SJCRH30 (cell line): ENCODE measurements at regions not wholly inside any gene's neighbourhood (a gene's known extent, or its start where the extent isn't known, plus 50 kb on each side); places are given as distances from the start of the nearest gene placed in this dataset.

Source experiments
- DNase-seq, 2 experiments: peaks; one replicate each; pipeline ENCODE4 v3.0.0-alpha.2; 2015 to 2020
- H3K27ac ChIP-seq: fragments of 250-450 bp; sonication (Bioruptor Pico); 2 replicates; pipeline ENCODE4 v1.5.1; 2020; ENCODE audit warnings: mild to moderate bottlenecking, moderate library complexity
- H3K27me3 ChIP-seq: fragments of 250-450 bp; sonication (Bioruptor Pico); 2 replicates; pipeline ENCODE4 v1.5.1; 2020; ENCODE audit warnings: mild to moderate bottlenecking, moderate library complexity
- H3K36me3 ChIP-seq: fragments of 250-450 bp; sonication (Bioruptor Pico); 2 replicates; pipeline ENCODE4 v1.5.1; 2020; ENCODE audit warnings: mild to moderate bottlenecking, moderate library complexity
- H3K4me1 ChIP-seq: fragments of 250-450 bp; sonication (Bioruptor Pico); 2 replicates; pipeline ENCODE4 v1.5.1; 2020; ENCODE audit warnings: mild to moderate bottlenecking, moderate library complexity
- H3K4me3 ChIP-seq: fragments of 250-450 bp; sonication (Bioruptor Pico); 2 replicates; pipeline ENCODE4 v1.5.1; 2020; ENCODE audit warnings: mild to moderate bottlenecking, moderate library complexity
- H3K9me3 ChIP-seq: fragments of 250-450 bp; sonication (Bioruptor Pico); replicated peaks from 2 replicates; pipeline ENCODE4 v1.5.1; 2020; ENCODE audit warnings: mild to moderate bottlenecking, moderate library complexity

DNA sequence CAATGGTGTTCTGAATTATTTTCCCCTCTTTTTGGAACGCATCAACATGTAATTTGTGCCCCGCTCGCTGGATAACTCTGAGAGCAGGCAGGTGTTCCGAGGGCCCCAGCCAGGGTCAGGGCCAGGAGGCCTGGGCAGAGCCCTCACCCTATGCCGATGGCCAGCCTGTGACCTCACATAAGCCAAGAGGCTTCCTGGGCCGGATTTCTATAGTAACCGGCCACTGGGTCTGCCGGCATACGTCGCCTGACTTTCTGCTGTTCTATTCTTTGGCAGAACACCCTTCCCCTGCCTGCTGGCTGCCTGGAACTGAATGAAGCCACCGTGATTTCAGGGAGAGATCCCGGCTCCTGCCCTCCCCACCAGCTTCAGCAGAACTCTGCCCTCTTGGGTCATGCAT, 375.2 kb downstream of the SHANK2 start:
- no peaks in the 10 kb centered on the region for H3K36me3 ChIP-seq
- H3K27ac ChIP-seq, result no peak overlapping the region
- no peaks in the 10 kb centered on the region for H3K4me1 ChIP-seq
- H3K4me3 ChIP-seq, result no peak overlapping the region
- no peak for DNase-seq
- no peaks in the 10 kb centered on the region for H3K9me3 ChIP-seq
- no peaks in the 10 kb centered on the region for H3K27me3 ChIP-seq

DNA sequence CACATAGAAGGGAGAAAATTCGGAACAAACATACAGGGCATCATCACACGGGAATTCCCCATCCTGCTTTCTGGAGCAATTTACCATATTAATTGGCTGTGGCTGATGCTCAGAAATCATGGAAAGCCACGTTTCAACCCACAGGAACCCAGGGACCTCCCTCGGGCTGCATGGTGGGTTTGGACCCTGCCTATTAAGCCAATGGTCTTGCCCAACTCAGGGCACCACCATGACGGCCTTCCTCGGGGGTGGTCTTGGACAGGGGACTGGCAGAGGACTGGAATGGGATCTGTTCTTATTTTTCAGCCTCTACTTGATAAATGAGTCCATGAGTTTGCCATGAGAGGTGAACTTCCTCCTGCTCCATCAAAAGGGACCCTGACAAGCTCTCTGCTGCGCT, 374.0 kb downstream of the SHANK2 start:
- H3K4me1 ChIP-seq, result no peaks in the 10 kb centered on the region
- H3K4me3 ChIP-seq, result no peak overlapping the region
- no peak overlapping the region for H3K27ac ChIP-seq
- H3K36me3 ChIP-seq, result no peaks in the 10 kb centered on the region
- no peaks in the 10 kb centered on the region for H3K9me3 ChIP-seq
- H3K27me3 ChIP-seq, result no peaks in the 10 kb centered on the region
- no peak for DNase-seq

DNA sequence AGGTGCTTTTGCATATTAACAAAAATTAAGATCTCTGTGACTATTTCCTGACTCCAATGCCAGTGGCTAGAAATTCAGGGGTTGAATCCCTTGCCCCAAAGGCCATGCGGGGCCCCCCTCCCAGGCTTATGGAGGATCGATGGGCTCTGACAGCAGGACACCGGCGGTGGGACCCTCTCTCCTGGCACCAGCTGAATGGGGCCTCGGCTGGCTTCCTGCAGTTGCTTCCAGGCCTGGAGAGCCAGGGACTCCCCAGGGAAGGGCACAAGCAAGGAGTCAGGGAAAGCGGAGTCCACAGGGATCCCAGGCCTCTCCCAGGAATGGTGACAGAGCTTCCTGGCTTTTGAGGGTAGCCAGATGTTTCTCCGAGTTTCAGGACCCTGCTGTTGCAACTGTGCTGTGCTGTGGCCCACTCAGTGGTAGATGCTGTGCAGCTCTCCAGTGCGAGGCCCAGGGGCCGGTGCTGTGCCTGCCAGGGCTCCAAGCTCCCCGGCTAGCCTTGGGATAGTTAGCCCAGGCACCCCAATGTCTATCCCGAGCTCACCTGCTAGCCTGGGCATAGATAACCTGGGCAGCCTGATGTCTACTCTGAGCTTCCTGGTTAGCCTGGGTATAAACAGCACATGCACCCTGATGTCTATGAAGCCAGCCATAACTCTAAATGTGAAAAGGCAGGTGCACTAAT, 372.6 kb downstream of the SHANK2 start:
- Histone ChIP-seq H3K27me3 (no peaks in the 10 kb centered on the region), H3K4me3 (no peak overlapping the region), H3K4me1 (no peaks in the 10 kb centered on the region), H3K27ac (no peak overlapping the region), H3K9me3 (no peaks in the 10 kb centered on the region), H3K36me3 (no peaks in the 10 kb centered on the region)
- no peak for DNase-seq

DNA sequence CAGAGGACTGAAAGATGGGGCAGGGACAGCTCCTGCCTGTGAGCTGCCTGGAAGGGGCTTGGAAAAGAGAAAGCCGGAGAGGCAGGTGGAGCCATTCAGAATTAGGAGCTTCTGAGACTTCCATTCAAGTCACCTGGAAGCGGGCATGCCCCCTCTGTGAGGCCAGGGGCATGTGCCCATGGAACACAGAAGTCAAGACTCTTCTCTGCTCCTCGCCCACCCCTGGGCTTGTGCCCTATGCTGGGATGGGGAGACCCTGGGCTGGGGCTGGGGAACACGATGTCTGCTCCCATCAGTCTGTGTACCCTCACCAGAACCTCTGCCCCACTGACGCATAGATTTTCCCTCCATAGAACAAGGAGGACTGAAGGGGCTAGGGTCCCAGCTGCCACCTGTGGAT, 372.0 kb downstream of the SHANK2 start:
- DNase-seq, result no peak
- no peak overlapping the region for H3K4me3 ChIP-seq
- H3K4me1 ChIP-seq, result no peaks in the 10 kb centered on the region
- no peaks in the 10 kb centered on the region for H3K9me3 ChIP-seq
- H3K27ac ChIP-seq, result no peak overlapping the region
- no peaks in the 10 kb centered on the region for H3K27me3 ChIP-seq
- H3K36me3 ChIP-seq, result no peaks in the 10 kb centered on the region

DNA sequence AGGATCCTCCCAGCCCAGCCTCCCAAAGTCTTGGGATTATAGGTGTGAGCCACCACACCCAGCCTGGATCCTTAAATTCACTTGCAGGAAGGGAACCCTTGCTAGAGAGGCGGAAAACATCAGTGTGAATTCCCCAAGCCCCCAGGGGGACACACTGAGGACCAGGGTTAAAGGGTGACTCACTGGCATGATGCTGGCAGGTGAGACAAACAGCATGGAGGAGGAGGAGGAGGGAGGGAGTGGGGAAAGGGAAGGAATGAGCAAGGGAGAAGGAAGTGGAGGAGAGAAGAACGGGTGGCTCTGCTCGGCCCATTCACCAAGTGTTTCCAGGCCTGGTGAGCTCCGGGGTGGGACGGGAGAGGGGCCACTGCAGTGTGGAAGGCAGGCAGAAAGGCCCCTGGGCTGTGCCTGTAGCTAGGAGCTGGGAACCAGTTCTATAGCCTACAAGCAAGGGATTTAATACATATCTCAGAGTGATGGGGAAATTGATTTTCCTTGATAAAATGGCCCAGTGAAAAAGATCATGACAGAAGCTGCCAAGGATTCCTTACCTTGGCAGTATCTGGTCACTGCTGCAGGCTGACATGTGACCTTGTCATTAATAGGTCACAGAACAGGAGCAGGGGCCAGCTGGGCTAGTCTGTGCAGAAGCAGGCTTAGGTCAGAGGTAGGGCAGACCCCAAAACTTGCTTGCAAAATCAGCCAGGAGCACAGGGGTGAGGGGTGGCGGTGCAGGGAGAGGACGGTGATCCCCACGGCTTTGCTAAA, 370.2 kb downstream of the SHANK2 start:
- H3K4me3 ChIP-seq, result no peak overlapping the region
- H3K36me3 ChIP-seq, result no peaks in the 10 kb centered on the region
- DNase-seq, result no peak
- no peak overlapping the region for H3K27ac ChIP-seq
- H3K9me3 ChIP-seq, result no peaks in the 10 kb centered on the region
- no peaks in the 10 kb centered on the region for H3K4me1 ChIP-seq
- H3K27me3 ChIP-seq, result no peaks in the 10 kb centered on the region

DNA sequence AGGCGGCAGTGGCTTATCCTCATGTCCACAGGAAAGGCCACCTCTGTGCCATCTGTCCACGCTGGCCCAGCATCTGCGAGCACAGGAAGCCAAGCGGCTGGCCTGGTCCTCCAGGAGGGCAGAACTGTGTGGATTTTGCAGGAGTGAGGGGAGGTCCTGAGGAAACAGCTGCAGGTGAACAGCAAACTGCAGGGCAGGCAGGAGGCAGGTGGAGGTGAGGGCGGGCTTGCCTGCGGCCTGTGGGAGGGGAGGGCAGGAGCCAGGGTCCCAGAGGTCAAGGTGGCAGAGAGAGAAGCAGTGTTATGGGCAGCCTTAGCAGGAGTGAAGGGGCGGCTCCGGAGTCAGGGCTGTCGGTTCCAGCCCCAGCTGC, 369.7 kb downstream of the SHANK2 start:
- no peaks in the 10 kb centered on the region for H3K9me3 ChIP-seq
- no peak for DNase-seq
- H3K4me3 ChIP-seq, result no peak overlapping the region
- H3K36me3 ChIP-seq, result no peaks in the 10 kb centered on the region
- H3K27me3 ChIP-seq, result no peaks in the 10 kb centered on the region
- no peak overlapping the region for H3K27ac ChIP-seq
- no peaks in the 10 kb centered on the region for H3K4me1 ChIP-seq

DNA sequence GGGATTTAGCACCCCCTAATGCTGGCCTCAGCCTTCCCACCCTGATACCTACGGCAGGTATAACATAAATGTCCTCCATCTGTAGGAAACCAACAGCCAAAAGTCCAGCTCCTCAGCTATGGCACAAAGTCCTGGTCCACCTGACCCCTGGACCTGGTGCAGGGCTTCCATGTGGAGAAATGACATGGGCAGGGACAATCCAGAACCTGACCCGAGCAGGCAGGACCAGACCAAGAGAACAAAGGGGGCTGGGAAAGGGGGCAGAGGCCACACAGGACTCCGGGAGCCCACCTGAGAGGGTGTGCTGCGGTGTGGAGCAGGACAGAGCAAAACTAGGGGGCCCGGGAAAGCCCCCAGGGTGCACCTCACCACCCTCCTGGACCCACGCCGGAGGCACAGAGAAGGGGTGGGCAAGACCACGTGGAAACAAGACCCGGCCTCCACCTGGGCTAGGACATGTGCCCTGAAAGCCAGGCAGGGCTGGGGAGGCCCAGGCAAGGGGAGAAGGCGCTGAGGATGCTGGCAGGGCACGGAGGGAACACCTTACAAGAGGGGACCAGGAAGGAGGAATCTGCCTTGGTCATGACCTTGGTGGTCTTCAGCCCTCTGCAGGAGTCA, 368.9 kb downstream of the SHANK2 start:
- no peak for DNase-seq
- Histone ChIP-seq H3K4me1 (no peaks in the 10 kb centered on the region), H3K27me3 (no peaks in the 10 kb centered on the region), H3K4me3 (no peak overlapping the region), H3K36me3 (no peaks in the 10 kb centered on the region), H3K9me3 (no peaks in the 10 kb centered on the region), H3K27ac (no peak overlapping the region)

DNA sequence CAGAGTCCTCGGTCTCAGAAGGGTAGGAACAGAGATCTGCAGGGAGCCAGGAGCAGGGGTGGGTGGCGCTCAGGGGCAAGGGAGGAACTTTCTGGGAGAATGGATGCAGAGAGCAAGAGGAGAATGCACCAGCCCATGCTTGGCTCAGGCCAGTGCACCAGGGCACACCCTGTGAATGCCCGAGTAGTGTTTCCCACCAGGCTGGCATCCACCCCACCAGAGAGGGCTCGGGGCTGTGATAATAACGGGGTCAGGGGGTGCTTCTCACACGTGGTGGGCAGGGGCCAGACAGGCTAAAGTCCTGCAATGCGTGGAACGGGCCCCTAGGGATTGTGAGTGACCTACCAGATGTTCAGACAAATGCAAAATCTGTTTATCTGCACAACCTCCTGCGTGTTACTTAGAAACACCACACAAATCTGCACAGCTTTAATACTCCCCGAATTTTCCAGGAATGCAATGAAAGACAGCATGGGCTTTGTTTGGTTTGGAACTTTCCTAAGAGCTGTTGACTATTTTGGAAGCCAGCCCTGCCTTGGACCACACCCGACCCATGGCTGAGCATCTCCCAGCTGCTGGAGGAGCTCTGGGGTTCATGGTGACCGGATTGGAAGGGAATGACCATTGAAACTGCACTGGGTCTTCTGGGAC, 368.3 kb downstream of the SHANK2 start:
- DNase-seq, result no peak
- Histone ChIP-seq H3K27ac (no peak overlapping the region), H3K4me1 (no peaks in the 10 kb centered on the region)

DNA sequence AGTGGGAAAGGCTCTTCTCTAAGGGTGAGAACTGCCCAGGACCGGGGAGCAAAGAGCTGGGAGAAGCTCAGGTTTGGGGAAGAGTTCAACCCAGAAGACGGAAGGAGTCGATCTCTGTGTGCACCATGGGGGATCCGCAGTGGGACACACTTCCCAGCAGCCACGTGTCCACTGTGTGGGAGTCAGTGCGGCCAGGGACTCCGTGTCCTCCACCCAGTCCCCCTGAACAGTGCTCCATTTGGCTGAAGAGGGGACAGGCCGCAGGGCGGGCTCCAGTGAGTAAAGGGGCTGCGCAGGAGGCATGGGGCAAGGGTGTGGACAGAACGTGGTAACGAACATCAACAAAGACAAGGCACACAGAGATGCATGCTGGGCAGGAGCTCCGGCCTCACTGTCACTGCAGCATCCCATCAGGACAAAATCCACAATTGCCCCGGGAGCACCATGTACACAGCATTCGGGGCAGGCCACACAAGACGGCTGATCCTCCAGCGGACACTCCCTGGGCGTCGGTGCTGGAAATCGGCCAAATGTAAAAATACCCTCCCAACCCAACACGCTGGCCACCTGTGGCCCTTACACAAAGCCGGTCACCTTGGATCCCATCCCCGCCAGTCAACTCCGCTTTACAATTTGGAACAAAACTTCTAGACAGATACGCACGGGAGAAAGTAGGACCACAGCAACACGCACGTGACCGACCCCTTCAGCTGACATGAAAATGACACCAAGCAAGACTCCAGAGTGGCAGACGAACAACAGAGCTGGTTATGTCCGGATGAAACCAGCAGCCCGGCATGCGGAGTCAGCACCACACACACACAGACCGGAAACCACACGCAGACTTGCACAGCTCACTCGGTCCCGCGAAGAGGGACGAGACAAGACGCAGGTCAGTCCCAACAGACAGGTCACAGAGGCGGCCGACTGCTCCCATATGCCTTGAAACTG, 366.8 kb downstream of the SHANK2 start:
- Histone ChIP-seq H3K36me3 (no peaks in the 10 kb centered on the region), H3K27ac (no peak overlapping the region), H3K9me3 (no peaks in the 10 kb centered on the region), H3K27me3 (no peaks in the 10 kb centered on the region), H3K4me3 (no peak overlapping the region), H3K4me1 (no peaks in the 10 kb centered on the region)
- no peak for DNase-seq

More for the DNA sequence above, 368.3 kb downstream of the SHANK2 start:
- Histone ChIP-seq H3K9me3 (no peaks in the 10 kb centered on the region), H3K27me3 (no peaks in the 10 kb centered on the region), H3K36me3 (no peaks in the 10 kb centered on the region), H3K4me3 (no peak overlapping the region)

DNA sequence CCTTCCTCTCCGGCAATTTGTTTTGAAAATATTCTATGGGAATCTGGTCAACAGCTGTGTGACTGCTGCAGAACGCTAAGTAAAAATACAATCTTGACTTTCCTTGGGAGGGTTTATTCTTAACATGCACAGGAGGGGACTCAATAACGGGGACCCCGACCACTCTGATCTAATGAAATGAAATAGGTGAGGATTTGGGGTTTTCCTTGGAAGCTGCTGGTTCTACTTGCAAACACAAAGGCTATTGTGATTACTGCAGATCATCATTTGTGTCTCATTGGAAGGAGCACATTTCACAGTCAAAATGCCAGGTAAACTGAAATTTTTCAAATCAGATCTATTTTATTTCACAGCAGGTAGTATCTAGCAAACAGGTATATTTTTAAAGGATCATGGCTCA, 366.1 kb downstream of the SHANK2 start:
- H3K27me3 ChIP-seq, result no peaks in the 10 kb centered on the region
- no peaks in the 10 kb centered on the region for H3K4me1 ChIP-seq
- no peak overlapping the region for H3K4me3 ChIP-seq
- H3K27ac ChIP-seq, result no peak overlapping the region
- no peaks in the 10 kb centered on the region for H3K9me3 ChIP-seq
- H3K36me3 ChIP-seq, result no peaks in the 10 kb centered on the region
- no peak for DNase-seq

DNA sequence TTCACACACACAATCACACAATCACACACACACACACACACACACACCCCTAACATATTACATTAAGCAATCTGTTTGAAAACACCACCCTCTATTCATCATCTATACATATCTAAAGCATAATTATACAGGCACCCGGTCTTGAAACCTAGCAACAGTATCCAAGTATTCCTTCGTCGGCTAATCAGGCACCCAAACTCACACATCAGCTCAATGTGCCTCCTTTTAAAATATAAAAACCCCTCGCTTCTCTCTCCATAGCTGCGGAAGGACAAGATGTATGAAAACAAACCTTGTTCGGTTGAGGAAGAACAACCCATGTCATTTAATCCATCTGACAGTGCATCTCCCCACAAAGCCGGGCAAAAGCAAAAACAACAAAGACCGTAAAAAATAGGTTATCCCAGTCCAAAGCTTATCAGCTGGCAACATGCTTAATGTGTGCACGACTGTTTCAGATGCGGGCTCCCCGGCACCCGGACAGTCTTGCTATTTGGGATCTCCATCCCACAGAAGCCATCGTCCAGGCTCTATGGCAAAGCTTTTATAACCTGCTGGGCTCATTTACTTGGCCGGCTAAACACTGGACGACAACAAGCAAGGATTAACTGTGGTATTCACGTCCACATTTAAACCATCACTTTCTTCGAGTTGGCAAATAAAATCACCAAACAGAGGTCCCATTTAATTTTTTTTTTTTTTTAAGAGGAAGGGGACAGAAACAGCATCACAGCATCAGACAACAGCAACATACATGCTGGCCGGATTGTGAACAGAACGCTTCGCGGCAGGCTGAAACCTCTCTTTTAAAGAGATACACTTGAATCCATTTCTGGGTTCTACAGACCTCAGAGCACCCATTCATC, 365.5 kb downstream of the SHANK2 start:
- H3K4me1 ChIP-seq, result no peaks in the 10 kb centered on the region
- DNase-seq, result no peak

DNA sequence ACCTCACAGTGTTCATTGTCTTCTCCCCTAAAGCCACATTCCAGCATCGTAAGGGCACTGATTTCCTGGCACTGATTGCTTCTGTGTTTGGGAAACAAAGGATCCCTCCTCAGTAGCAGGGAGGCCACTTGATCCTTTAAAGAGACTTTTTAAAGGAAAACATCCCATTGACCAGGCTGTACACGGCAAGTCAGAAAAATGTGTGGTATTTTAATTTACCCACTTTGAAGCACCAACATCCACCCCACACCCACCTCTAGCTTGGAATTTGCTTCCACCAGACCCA, 364.9 kb downstream of the SHANK2 start:
- no peaks in the 10 kb centered on the region for H3K27me3 ChIP-seq
- no peaks in the 10 kb centered on the region for H3K36me3 ChIP-seq
- no peaks in the 10 kb centered on the region for H3K9me3 ChIP-seq
- no peak overlapping the region for H3K27ac ChIP-seq
- no peaks in the 10 kb centered on the region for H3K4me1 ChIP-seq
- no peak for DNase-seq
- H3K4me3 ChIP-seq, result no peak overlapping the region

More for the DNA sequence above, 365.5 kb downstream of the SHANK2 start:
- no peak overlapping the region for H3K4me3 ChIP-seq
- H3K36me3 ChIP-seq, result no peaks in the 10 kb centered on the region
- H3K9me3 ChIP-seq, result no peaks in the 10 kb centered on the region
- no peak overlapping the region for H3K27ac ChIP-seq
- no peaks in the 10 kb centered on the region for H3K27me3 ChIP-seq

DNA sequence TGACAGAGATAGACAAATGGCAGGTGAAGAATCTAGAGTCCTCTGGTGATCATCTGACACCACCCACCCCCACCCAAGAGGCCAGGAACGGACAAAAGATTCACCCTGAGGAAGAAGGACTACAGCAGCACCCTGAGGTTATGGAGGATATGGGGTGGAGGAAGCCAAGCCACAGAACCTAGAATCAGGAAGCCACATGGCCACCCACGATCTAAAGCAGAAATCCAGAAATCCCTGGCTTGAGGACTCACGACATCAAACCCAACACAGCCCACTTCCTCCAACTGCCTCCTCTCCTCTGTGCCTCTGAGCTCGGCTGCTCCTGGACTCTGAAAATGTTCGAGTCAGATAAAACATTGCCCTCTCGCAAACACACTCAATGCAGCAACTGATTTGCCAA, 364.3 kb downstream of the SHANK2 start:
- Histone ChIP-seq H3K36me3 (no peaks in the 10 kb centered on the region), H3K4me1 (no peaks in the 10 kb centered on the region), H3K27me3 (no peaks in the 10 kb centered on the region), H3K27ac (no peak overlapping the region), H3K4me3 (no peak overlapping the region), H3K9me3 (no peaks in the 10 kb centered on the region)
- DNase-seq, result no peak

DNA sequence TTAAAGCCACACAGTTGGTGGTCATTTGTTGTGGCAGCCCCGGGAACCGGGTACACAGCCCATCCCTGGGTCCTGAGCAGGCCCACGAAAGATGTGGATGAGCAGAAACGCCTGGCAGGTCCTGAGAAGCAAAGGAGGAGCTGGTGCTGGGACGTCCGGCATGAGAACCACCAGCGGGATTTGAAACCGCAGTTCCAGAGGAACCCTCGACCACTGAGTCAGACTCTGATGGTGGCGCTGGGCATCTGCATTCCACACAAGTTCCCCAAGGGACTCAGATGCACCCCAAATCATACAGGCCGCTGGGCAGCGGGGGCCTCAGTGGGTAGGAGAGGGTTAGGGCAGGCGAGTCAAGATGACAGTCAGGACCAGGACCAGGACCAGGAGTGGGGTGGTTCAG, 363.0 kb downstream of the SHANK2 start:
- Histone ChIP-seq H3K27ac (no peak overlapping the region), H3K4me1 (no peaks in the 10 kb centered on the region), H3K27me3 (no peaks in the 10 kb centered on the region), H3K4me3 (no peak overlapping the region), H3K9me3 (no peaks in the 10 kb centered on the region), H3K36me3 (no peaks in the 10 kb centered on the region)
- no peak for DNase-seq
